ENCODE measurements at regions not wholly inside any gene's neighbourhood (a gene's known extent, or its start where the extent isn't known, plus 50 kb on each side); places are given as distances from the start of the nearest gene placed in this dataset.

DNA sequence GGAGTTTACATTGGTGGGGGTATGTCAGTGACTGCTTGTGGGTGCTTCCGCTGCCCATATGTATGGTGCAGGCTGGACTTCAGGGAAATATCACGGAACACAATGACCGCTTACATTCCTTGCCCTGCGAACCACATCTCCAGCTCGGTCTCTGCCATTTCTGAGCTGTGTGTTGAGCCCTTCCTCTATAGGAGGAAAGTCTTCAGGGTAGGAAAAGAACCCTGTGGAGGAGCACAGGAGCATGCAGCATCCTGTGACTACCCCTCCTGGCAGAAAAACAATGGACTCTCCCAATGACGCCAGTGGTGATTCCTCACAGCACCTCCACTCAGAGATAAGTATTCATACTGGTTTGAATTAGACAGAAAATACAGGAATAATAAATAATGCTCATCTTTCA, 276.8 kb upstream of the MAP3K1 start:
- no peak overlapping the region for H3K4me2 ChIP-seq (ENCODE audit: low read depth, low read length)
- no peaks in the 10 kb centered on the region for H4K20me1 ChIP-seq (ENCODE audit: insufficient read depth, low read length)
- FAIRE-seq, result no peak
- 86% methylated on average over 1 of the region's 6 CpGs for WGBS (ENCODE audit: low lambda C conversion rate)
- no peak overlapping the region for H2AFZ ChIP-seq (ENCODE audit: low read length)
- no peaks in the 10 kb centered on the region for H3K36me3 ChIP-seq (replicated peaks in 1 of 2; ENCODE audit: control insufficient read depth in 1 of 2, insufficient read depth in 2 of 2, low read length in 2 of 2)
- intact Hi-C loops (cut with micrococcal nuclease; ENCODE audit: unreplicated experiment), result no loop called here
- no peaks in the 10 kb centered on the region for H3K9me3 ChIP-seq (ENCODE audit: low read length)
- TF ChIP-seq HOXD1 (CRISPR knock-in tag; IDR thresholded peaks at IDR 0.05), result no peak
- TF ChIP-seq, protein P1, sequence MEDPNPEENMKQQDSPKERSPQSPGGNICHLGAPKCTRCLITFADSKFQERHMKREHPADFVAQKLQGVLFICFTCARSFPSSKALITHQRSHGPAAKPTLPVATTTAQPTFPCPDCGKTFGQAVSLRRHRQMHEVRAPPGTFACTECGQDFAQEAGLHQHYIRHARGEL (CRISPR knock-in tag; IDR thresholded peaks at IDR 0.05), result no peak
- ATAC-seq, result no peak
- no peaks in the 10 kb centered on the region; a peak in 1 of 5 replicates for H3K27me3 ChIP-seq (ENCODE audit: control insufficient read depth in 1 of 2, insufficient read depth in 2 of 2, low read length in 2 of 2)
- BruUV-seq (replicated peaks), result no TSS peak
- H3K4me1 ChIP-seq (ENCODE audit: insufficient read depth, low read length), result peaks cover 13% of the 10 kb centered on the region
- ChIA-PET CTCF (ENCODE audit: low intra/inter-chr PET ratio, low total read pairs) (no interaction called here), POLR2A (no interaction called here)
- in situ Hi-C loops (cut with HindIII; ENCODE audit: extremely low pct_ligation_motif_present, low pct_unique_long_range_greater_than_20kb), result no loop called here
- no peak overlapping the region for H3K4me3 ChIP-seq (replicated peaks in 1 of 3; ENCODE audit: insufficient read depth in 1 of 3, low read depth in 2 of 3, low read length in 3 of 3)
- no peak for DNase-seq (ENCODE audit: low spot score)
- H3K79me2 ChIP-seq (ENCODE audit: insufficient read depth, low read length), result no peaks in the 10 kb centered on the region
- no peak overlapping the region for H3K27ac ChIP-seq (ENCODE audit: extremely low read length, insufficient read depth, low read length)
- H3K9ac ChIP-seq (ENCODE audit: insufficient read depth, low read depth, low read length), result no peak overlapping the region

DNA sequence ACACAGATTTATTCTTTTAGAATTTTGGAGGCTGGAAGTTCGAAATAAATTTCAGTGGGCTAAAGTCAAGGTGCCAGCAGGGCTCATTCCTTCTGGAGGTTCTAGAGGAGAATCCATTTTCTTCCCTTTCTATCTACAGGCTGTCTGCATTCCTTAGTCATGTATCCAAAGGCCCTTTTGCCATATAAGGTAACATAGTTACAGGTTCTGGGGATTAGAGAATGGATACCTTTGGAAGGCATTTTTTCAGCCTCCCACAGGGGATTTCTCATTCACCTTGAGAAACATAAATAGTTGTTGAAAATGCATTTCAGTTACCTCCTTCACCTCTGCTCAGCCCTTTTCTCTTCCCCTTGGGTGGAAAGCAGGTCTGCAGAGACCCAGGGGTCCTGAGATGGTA, 280.0 kb upstream of the MAP3K1 start:
- Histone ChIP-seq H3K79me2 (ENCODE audit: insufficient read depth, low read length) (no peaks in the 10 kb centered on the region), H3K27me3 (ENCODE audit: control insufficient read depth in 1 of 2, insufficient read depth in 2 of 2, low read length in 2 of 2) (no peaks in the 10 kb centered on the region), H3K4me2 (ENCODE audit: low read depth, low read length) (no peak overlapping the region), H3K4me3 (replicated peaks in 1 of 3; ENCODE audit: insufficient read depth in 1 of 3, low read depth in 2 of 3, low read length in 3 of 3) (no peak overlapping the region), H4K20me1 (ENCODE audit: insufficient read depth, low read length) (no peaks in the 10 kb centered on the region), H3K4me1 (ENCODE audit: insufficient read depth, low read length) (peaks cover 33% of the 10 kb centered on the region), H2AFZ (ENCODE audit: low read length) (no peak overlapping the region), H3K9ac (ENCODE audit: insufficient read depth, low read depth, low read length) (no peak overlapping the region), H3K27ac (ENCODE audit: extremely low read length, insufficient read depth, low read length) (no peak overlapping the region), H3K9me3 (ENCODE audit: low read length) (no peaks in the 10 kb centered on the region), H3K36me3 (replicated peaks in 1 of 2; ENCODE audit: control insufficient read depth in 1 of 2, insufficient read depth in 2 of 2, low read length in 2 of 2) (no peaks in the 10 kb centered on the region)
- FAIRE-seq, result no peak
- TF ChIP-seq SRF (IDR thresholded peaks at IDR 0.05; ENCODE audit: low read depth, low read length) (peak; percentile 90), PITX1 (CRISPR knock-in tag; IDR thresholded peaks at IDR 0.05) (no peak)
- no peak for DNase-seq (ENCODE audit: low spot score)
- in situ Hi-C loops (cut with HindIII; ENCODE audit: extremely low pct_ligation_motif_present, low pct_unique_long_range_greater_than_20kb), result no loop called here
- no peak for ATAC-seq
- WGBS (ENCODE audit: low lambda C conversion rate), result 48% methylated on average over 1 of the region's 1 CpG
- ChIA-PET CTCF (ENCODE audit: low intra/inter-chr PET ratio, low total read pairs) (no interaction called here), POLR2A (no interaction called here)
- intact Hi-C loops (cut with micrococcal nuclease; ENCODE audit: unreplicated experiment), result no loop called here
- no TSS peak for BruUV-seq (replicated peaks)

Measured in HepG2 (cell line).